SU-DHL-6 (cell line): ENCODE measurements at regions not wholly inside any gene's neighbourhood (a gene's known extent, or its start where the extent isn't known, plus 50 kb on each side); places are given as distances from the start of the nearest gene placed in this dataset.
"Not testable (repeated sequence)": the region's sequence is repeated elsewhere in the genome, so short reads cannot be mapped to it uniquely, and the experiment has no call there.

Experiments
- H2AFZ ChIP-seq: fragments of 200-600 bp; sonication (generic); 2 replicates; pipeline ENCODE4 v1.6.1; 2014; ENCODE audit warnings: low read depth, mild to moderate bottlenecking, moderate library complexity, mixed read lengths, antibody characterized with exemption, low read length; ENCODE audit not compliant: severe bottlenecking
- H3F3A ChIP-seq: fragments of 200-600 bp; shearing (Covaris generic); 2 replicates; pipeline ENCODE4 v1.6.0; 2016; ENCODE audit warnings: antibody characterized with exemption, mild to moderate bottlenecking; ENCODE audit not compliant: insufficient read depth
- H3K27ac ChIP-seq: fragments of 200-600 bp; sonication (generic); 2 replicates; pipeline ENCODE4 v1.5.1; 2016; ENCODE audit warnings: low read depth, mild to moderate bottlenecking, low read length, moderate library complexity, mixed read lengths
- H3K27me3 ChIP-seq: fragments of 200-600 bp; sonication (generic), shearing (Covaris generic); 2 replicates; pipeline ENCODE4 v1.6.0; 2014; ENCODE audit warnings: mild to moderate bottlenecking, low read length
- H3K36me3 ChIP-seq: fragments of 200-600 bp; sonication (generic); 2 replicates; pipeline ENCODE4 v1.6.1; 2014; ENCODE audit warnings: mild to moderate bottlenecking, low read length, mixed read lengths
- H3K4me2 ChIP-seq: fragments of 300-600, 200-600 bp; shearing (Covaris generic), sonication (generic); 2 replicates; pipeline ENCODE4 v1.6.0; 2014; ENCODE audit warnings: low read length, low read depth, mild to moderate bottlenecking; ENCODE audit not compliant: poor library complexity, severe bottlenecking
- H3K4me3 ChIP-seq: fragments of 200-600 bp; sonication (generic); 2 replicates; pipeline ENCODE4 v1.5.1; 2014; ENCODE audit warnings: antibody characterized with exemption, low read length, mild to moderate bottlenecking, mixed read lengths; ENCODE audit not compliant: insufficient read depth, poor library complexity, severe bottlenecking
- H3K79me2 ChIP-seq: fragments of 200-600 bp; sonication (generic); 2 replicates; pipeline ENCODE4 v1.6.1; 2014; ENCODE audit warnings: mild to moderate bottlenecking, low read length, moderate library complexity; ENCODE audit not compliant: insufficient read depth
- H3K9ac ChIP-seq: fragments of 200-600 bp; sonication (generic); 2 replicates; pipeline ENCODE4 v1.7.0; 2014; ENCODE audit warnings: mild to moderate bottlenecking, low read length
- H3K9me2 ChIP-seq: fragments of 200-600 bp; sonication (generic); replicated peaks from 2 replicates; pipeline ENCODE4 v1.6.1; 2014; ENCODE audit warnings: low read length; ENCODE audit not compliant: insufficient read depth
- H3K9me3 ChIP-seq: fragments of 200-600 bp; sonication (generic); 2 replicates; pipeline ENCODE4 v1.6.1; 2014; ENCODE audit warnings: low read length, mixed read lengths; ENCODE audit not compliant: insufficient read depth
- H4K20me1 ChIP-seq: fragments of 200-600 bp; sonication (generic); 2 replicates; pipeline ENCODE4 v1.6.1; 2014; ENCODE audit warnings: low read depth, mild to moderate bottlenecking, antibody characterized with exemption, low read length, moderate library complexity, mixed read lengths
- CTCF ChIP-seq: fragments of 200-600 bp; sonication (generic); IDR thresholded peaks from one replicate; pipeline ENCODE4 v1.5.1; 2017; ENCODE audit warnings: antibody characterized with exemption, mild to moderate bottlenecking, low read length, moderate library complexity; ENCODE audit not compliant: insufficient read depth, poor library complexity, severe bottlenecking
- EZH2phosphoT487 ChIP-seq: fragments of 200-600 bp; sonication (generic), shearing (Covaris generic); conservative IDR thresholded peaks from 2 replicates; pipeline ENCODE4 v1.6.1; 2018; ENCODE audit warnings: mild to moderate bottlenecking, antibody characterized with exemption, low read length, moderate library complexity, mixed read lengths

GRCh38 chrX:28379103-28379502 lies 208.1 kb upstream of the IL1RAPL1 start:
- TF ChIP-seq CTCF (no peak), EZH2phosphoT487 (no peak)
- no peak overlapping the region for H2AFZ ChIP-seq
- no peaks in the 10 kb centered on the region for H3K27me3 ChIP-seq

GRCh38 chrX:28367649-28368048 lies 219.6 kb upstream of the IL1RAPL1 start:
- not testable (repeated sequence) for H3K27me3 ChIP-seq, H3K79me2 ChIP-seq

More at GRCh38 chrX:28379103-28379502, 208.1 kb upstream of the IL1RAPL1 start:
- Histone ChIP-seq H3K9me2 (no peaks in the 10 kb centered on the region), H3K9ac (no peak overlapping the region), H4K20me1 (no peaks in the 10 kb centered on the region), H3K9me3 (no peaks in the 10 kb centered on the region), H3K36me3 (no peaks in the 10 kb centered on the region), H3K4me3 (no peak overlapping the region), H3K4me2 (no peak overlapping the region), H3K27ac (no peak overlapping the region), H3F3A (no peaks in the 10 kb centered on the region), H3K79me2 (no peaks in the 10 kb centered on the region)

DNA sequence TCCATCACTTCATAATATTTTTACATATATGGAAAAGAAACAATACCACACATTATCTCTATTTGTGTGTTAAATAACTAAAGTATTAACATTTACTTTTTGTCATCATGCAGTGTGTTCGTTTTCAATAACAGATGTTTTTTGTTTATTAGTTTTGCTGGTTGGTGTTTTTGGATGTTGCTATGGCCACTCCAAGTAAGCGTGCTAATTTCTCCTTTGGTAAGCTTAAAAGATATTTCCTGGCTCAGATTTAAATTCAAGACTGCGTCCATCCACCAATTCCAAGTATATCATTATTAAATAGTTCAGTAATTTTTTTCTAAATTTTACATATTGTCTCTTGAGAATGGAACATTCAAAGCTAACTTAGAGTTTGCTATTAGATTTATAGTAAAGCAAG lies 235.4 kb upstream of the IL1RAPL1 start:
- H3F3A ChIP-seq = no peaks in the 10 kb centered on the region

More at GRCh38 chrX:28367649-28368048, 219.6 kb upstream of the IL1RAPL1 start:
- H3K9me2 ChIP-seq, H2AFZ ChIP-seq, H3K9ac ChIP-seq, H3K36me3 ChIP-seq, H3K4me2 ChIP-seq, H3K4me3 ChIP-seq, H4K20me1 ChIP-seq, H3K27ac ChIP-seq, H3F3A ChIP-seq, H3K9me3 ChIP-seq: not testable (repeated sequence)

GRCh38 chrX:28349888-28350287 lies 237.4 kb upstream of the IL1RAPL1 start:
- H3K9ac ChIP-seq = no peak overlapping the region
- no peaks in the 10 kb centered on the region for H3K9me2 ChIP-seq
- H3K27me3 ChIP-seq = no peaks in the 10 kb centered on the region
- H3F3A ChIP-seq = no peaks in the 10 kb centered on the region
- H4K20me1 ChIP-seq = no peaks in the 10 kb centered on the region
- no peak overlapping the region for H2AFZ ChIP-seq
- H3K4me2 ChIP-seq = no peak overlapping the region
- no peaks in the 10 kb centered on the region for H3K36me3 ChIP-seq
- H3K27ac ChIP-seq = no peak overlapping the region
- H3K79me2 ChIP-seq = no peaks in the 10 kb centered on the region
- no peak overlapping the region for H3K4me3 ChIP-seq
- H3K9me3 ChIP-seq = no peaks in the 10 kb centered on the region
- TF ChIP-seq CTCF = no peak
- no peak for TF ChIP-seq EZH2phosphoT487

More for the DNA sequence above, 235.4 kb upstream of the IL1RAPL1 start:
- no peaks in the 10 kb centered on the region for H3K9me3 ChIP-seq
- no peaks in the 10 kb centered on the region for H3K27me3 ChIP-seq
- H3K79me2 ChIP-seq = no peaks in the 10 kb centered on the region
- H3K4me3 ChIP-seq = no peak overlapping the region
- no peaks in the 10 kb centered on the region for H3K36me3 ChIP-seq
- H3K9me2 ChIP-seq = no peaks in the 10 kb centered on the region
- no peak overlapping the region for H3K27ac ChIP-seq
- no peak for TF ChIP-seq EZH2phosphoT487
- no peak for TF ChIP-seq CTCF
- no peak overlapping the region for H2AFZ ChIP-seq
- H4K20me1 ChIP-seq = no peaks in the 10 kb centered on the region
- no peak overlapping the region for H3K4me2 ChIP-seq
- no peak overlapping the region for H3K9ac ChIP-seq
